SKM-1 treated with dmso at 0.1 percent for 144 hours (cell line): ENCODE measurements at regions not wholly inside any gene's neighbourhood (a gene's known extent, or its start where the extent isn't known, plus 50 kb on each side); places are given as distances from the start of the nearest gene placed in this dataset.
"Not testable (repeated sequence)": the region's sequence is repeated elsewhere in the genome, so short reads cannot be mapped to it uniquely, and the experiment has no call there.

ENCODE experiments used
- DNase-seq: peaks from one replicate; lab custom pipeline; 2025; ENCODE audit not compliant: unreplicated experiment; lab: John Stamatoyannopoulos, UW

DNA sequence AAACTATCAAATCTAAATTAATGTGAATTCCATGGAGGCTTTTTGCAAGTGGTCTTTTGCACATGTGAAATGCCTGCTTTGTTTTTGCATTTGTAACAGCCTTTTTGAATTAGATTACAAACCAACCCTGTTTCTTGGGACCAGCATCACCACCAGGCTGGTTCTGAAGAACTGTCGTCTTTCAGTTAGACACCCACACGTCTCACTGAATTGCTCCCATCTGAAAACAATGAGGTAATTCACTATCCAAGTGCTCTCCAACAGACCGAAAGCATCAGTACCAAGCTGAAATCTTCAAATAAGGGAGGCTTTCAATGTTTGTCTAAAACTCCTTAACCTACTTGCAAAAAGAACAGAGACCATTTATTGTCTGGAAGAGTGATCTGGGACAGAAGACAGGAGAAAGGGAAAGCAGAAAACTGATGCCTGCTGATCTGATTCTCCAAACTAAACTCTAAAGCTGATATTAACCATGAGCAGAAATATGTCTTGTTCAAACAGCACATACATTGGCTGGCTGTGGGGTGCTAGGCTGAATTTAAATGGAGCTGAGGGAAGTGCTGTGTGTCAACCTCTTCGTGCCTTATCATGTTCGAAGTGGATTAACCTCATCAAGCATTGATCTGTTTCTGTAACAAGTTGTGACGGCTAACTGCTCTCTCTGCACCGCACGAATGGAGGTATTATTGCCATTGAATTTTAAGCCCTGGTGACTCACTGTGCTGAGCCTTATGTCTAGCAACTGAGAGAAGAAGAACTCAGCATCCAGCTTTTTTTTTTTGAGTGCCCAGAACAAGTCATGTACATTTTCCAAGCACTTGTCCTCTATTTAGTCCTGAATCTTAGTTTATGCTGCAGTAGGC, 213.7 kb upstream of the P2RY1 start:
- DNase-seq = no peak

DNA sequence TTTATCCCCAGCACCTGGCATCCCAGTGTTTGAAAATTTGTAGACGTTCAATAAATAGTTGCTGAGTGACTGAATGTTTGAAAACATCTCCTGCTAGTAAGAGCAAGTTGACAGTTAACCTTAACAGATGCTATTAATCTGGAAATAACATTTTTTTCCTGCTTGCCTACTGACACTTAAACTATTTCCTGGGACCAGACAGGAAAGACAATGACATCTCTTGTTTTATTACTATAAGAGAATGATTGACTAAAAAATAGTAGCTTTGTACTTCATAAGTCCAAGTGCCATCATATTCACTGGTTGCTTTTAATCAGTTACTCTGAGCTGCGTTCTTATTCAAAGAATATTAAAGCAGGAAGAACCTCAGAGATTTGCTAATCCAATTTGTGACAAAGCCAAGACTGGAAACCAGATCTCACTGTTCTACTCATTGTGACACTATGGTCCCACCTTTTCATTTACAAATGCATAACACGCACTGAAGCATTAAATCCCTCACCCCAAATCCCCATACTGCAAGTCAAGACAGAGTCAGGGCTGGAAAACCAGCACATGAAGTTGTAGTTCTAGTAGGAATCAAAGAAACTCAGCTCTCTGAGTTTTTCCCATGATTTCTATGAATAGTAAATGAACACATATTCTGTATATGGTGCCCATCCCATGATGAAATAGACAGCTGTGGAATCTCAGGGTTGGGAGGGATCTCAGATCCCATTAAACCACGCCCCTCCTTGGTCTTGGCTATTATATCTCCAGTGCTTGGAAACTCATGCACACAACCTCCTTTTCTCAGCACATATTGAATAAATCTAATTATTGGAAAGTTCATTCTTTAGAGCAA, 212.7 kb upstream of the P2RY1 start:
- no peak for DNase-seq

- DNase-seq = no peak
These were observed 212.1 kb upstream of the P2RY1 start for GRCh38 chr3:152622811-152623167.

DNA sequence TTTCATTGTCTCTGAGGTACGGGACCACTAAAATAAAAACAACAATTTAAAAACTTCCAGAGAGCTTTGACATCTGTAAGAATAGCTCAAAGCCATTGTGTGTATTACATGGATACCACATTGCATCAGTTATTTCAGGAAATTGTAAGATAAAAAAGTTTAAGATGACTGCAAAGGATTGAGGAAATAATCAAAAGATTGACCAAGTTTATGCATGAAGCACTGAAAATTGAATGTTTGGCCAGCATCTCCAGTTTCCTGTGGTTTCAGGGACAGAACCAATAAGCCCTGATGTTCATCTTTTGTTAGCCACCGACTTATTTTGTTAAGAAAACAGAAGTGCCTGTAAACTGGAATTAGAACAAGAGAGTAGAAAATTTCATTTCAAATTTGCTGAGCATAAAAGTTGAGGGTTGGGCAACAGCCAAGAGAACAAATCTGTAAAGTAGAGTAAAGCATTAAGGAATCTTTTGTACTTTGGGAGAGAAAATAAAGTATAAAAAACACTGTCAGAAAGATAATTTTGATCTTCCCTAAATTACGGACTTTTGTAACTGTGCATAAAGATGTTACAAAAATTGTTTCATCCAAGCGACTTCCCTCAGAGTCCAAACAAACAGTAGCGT, 211.5 kb upstream of the P2RY1 start:
- no peak for DNase-seq

- no peak for DNase-seq
These were observed 208.7 kb upstream of the P2RY1 start for GRCh38 chr3:152626226-152626625.

DNA sequence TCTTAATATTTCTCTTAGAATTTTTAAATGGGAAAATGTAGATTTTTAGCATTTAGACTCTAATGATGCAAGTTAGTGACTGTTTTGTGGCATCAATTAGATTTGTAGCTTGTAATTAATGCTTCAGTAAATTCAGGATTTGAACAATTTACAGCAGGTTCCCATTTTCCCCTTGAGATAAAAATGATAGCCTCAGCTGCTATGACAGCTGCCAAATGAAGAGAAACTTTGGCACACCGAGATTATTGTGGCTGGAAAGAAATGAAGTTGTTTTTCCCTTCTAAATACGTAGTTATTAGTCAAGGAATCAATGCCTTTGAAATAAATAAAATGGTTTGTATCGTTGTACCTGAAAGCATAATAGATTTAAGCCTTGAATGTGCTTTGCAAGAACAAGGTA, 206.4 kb upstream of the P2RY1 start:
- no peak for DNase-seq

DNA sequence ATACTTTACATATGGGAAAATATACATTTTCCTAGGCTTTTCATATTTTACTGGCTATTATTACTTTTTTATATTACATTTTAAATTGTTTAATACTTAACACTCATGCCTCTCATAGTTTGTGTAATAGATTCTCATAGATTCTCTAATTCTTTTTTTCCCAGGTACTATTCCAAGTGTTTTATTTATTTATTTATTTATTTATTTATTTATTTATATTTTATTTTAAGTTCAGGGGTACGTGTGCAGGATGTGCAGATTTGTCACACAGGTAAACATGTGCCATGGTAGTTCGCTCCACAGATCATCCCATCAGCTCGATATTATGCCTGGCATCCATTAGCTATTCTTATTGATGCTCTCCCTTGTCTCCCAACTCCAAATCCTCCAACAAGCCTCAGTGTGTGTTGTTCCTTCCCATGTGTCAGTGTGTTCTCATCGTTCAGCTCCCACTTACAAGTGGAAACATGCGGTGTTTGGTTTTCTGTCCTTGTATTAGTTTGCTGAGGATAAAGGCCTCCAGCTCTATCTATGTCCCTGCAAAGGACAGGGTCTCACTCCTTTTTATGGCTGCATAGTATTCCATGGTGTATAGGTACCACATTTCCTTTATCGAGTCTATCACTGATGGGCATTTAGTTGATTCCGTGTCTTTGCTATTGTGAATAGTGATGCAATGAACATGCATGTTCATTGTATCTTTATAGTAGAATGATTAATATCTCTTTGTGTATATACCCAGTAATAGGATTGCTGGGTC, 205.4 kb upstream of the P2RY1 start:
- DNase-seq = no peak

DNA sequence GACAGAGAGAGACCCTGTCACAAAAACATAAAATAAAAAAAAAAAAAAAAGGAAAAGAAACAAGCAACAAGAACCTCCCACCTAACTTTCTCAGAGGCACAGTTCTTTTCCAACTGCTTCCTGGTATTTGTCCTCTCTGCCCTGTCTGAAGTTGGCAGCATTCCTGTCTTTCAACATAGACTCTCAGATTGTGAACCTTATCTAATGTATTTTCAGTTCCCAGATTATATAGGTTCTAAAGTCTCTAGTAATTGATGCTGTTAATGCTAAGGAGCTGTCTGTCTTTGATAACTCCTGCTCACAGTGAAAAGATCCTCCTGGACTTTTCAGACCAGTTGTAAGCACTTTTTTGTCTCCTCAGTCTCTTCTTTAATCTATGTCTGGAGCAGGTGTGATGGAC, 199.5 kb upstream of the P2RY1 start:
- no peak for DNase-seq

GRCh38 chr3:152636651-152637050, 198.3 kb upstream of the P2RY1 start:
- no peak for DNase-seq

DNA sequence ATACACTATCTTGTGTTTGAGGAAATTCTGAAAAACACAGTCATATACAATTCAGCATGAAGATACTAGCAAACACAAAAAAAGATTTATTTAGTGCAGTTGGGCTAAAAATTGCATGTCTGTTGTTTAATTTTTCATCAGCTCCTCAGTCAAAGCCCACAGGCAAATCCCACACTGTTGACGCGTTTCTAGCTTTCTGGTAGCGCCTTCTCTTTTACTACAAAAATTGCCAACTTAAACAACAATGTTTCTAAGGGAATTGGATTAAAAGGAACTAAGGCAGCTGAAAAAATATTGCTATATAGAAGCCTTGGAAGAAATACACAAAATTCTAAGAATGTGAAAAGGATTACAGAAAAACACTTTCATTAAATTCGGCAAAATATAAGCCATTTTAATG, 196.7 kb upstream of the P2RY1 start:
- no peak for DNase-seq

GRCh38 chr3:152638707-152639450, 196.1 kb upstream of the P2RY1 start:
- no peak for DNase-seq

DNA sequence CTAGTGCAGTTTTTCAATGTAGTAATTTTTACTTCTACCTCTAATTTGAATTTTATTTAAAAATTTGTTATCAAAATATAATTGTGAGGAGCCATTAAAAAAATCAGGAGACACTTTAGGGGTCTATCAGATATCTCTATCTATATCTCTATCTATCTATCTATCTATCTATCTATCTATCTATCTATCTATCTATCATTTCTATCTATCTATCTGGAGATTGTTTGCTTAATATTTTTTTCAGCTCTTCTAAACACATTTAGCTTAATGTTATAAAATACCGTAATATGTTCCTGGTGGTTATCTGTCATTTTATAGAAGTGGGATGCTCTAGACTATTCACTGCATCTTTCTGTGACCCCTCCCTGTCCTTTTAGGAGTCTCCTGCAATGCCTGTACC, 193.7 kb upstream of the P2RY1 start:
- DNase-seq = no peak

DNA sequence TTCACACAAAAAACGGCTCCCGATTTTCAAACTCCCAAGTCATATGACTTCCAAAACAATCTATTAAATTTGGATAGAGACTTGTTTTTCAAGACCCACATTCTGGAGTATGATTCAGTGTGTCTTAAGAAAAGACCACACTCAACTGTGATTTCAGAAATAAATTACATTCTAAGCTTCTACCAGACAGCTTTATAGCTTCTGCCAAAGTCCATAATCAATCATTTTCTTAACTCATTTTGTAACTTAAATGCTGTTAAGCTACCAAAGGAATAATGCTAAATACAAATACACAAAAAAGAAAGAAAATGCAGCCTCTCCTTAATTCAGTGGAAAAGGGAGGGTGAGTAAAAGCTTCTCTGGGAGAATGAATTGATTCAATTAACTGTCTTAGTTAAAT, 192.3 kb upstream of the P2RY1 start:
- DNase-seq = no peak

DNA sequence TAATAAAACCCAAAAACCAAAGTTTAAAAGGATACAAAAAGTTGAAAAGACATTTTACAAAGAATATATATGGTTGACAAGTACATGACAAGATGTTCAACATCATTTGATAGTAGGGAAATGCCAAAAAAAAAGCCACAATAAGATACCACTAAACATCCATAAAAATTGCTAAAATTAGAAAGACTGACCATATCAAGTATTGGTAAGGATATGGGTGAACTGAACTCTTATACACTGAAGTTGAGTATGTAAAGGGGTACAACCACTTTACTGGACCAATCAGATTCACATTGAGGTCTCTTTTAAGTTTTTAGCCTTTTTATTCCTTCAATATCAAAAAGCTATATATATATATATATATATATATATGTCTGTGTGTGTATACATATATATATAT, 190.5 kb upstream of the P2RY1 start:
- no peak for DNase-seq

- no peak for DNase-seq
These were observed 188.9 kb upstream of the P2RY1 start for GRCh38 chr3:152646004-152646403.

DNA sequence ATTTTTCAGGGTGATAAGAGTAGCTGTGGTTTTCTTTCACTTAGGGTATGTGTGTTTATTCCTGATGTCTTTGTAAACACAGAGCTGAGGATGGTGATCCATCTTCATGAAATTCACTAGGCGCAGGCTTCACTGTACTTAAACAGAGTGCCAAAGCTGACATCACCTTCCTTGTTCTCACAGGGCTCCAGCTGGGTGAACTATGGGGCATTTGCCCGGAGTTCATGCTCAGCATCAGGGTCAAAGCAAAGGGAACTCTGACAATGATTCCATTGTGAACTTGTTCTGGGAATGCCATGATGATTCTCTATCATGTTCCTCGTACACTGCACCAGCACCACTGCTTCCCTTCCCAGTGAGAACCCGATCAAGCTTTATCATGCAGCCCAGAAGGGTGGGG, 184.8 kb upstream of the P2RY1 start:
- DNase-seq = no peak

GRCh38 chr3:152650923-152651322, 184.0 kb upstream of the P2RY1 start:
- not testable (repeated sequence) for DNase-seq

DNA sequence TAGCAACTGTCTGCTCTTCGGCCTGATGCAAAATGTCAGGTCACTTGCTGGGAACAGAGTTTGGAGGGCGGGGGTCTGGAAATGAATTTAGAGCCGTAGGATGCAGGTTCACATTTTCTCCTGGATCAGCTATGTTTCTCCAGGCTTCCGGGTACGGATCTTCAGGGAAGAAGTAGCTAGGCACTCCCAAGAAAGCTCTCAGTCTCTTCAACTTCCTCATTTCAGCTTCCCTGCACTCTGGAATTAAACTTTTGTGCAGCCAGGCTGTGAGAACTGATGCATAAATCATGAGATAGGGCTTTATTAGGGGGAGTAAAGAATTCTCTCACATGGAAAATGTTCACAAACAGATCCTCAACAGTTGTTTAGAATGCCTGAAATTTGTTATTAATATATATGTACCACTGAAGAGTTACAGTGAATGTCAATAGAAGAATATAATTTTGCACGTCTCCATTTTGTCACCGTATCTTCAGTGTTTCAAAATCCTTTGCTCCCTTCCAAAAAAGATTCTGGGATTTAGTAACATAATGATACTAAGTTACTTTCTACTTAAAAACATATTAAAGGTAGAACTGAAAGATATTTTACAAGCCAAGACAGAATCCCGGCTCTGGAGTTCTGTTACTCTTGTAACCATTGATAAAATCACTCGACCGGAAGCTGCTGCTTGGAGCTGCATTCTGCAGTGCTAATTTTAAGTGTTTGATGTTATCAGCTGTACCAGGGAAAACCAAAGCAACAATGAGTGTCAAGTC, 178.5 kb upstream of the P2RY1 start:
- DNase-seq = no peak

DNA sequence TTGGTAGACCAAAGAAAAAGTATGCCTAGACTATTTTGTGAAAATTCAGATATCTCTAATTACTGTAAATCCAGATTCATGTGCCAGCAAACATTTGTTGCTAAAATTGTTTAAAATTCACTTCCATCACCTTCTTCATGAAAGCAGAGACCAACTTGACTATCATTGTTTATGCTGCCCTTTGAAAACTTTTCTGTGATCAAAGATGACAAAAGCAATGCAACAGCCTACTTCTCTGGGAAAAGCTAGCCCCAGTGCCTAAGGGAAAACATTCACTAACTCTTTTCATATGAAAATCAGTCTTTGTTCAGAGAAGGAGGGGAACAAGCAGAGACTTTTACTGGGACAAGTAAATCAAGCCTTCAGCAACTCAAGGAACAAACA, 178.0 kb upstream of the P2RY1 start:
- no peak for DNase-seq
